DOHH2 (cell line): ENCODE measurements at regions not wholly inside any gene's neighbourhood (a gene's known extent, or its start where the extent isn't known, plus 50 kb on each side); places are given as distances from the start of the nearest gene placed in this dataset.

Source experiments
- H3F3A ChIP-seq: fragments of 200-600 bp; sonication (generic), shearing (Covaris generic); 2 replicates; pipeline ENCODE4 v1.6.0; 2016; ENCODE audit warnings: antibody characterized with exemption, mild to moderate bottlenecking; ENCODE audit not compliant: control insufficient read depth, insufficient read depth
- H3K27ac ChIP-seq: fragments of 200-600 bp; sonication (generic); 2 replicates; pipeline ENCODE4 v1.5.1; 2014; ENCODE audit warnings: low read depth, mild to moderate bottlenecking, low read length, moderate library complexity
- H3K27me3 ChIP-seq: fragments of 200-600 bp; sonication (generic); 2 replicates; pipeline ENCODE4 v1.6.1; 2014; ENCODE audit warnings: mild to moderate bottlenecking, low read length, mixed read lengths; ENCODE audit not compliant: control insufficient read depth
- H3K36me3 ChIP-seq: fragments of 200-600 bp; sonication (generic); 2 replicates; pipeline ENCODE4 v1.6.1; 2014; ENCODE audit warnings: mild to moderate bottlenecking, low read length, moderate library complexity, mixed read lengths; ENCODE audit not compliant: control insufficient read depth
- H3K4me1 ChIP-seq: fragments of 200-600 bp; sonication (generic); 2 replicates; pipeline ENCODE4 v1.6.1; 2014; ENCODE audit warnings: mild to moderate bottlenecking, low read length, mixed read lengths; ENCODE audit not compliant: control insufficient read depth
- H3K4me2 ChIP-seq: fragments of 200-600 bp; sonication (generic); 2 replicates; pipeline ENCODE4 v1.6.0; 2014; ENCODE audit warnings: mild to moderate bottlenecking, low read length, moderate library complexity
- H3K4me3 ChIP-seq: fragments of 200-600 bp; sonication (generic); 2 replicates; pipeline ENCODE4 v1.5.1; 2014; ENCODE audit warnings: mild to moderate bottlenecking, low read length, mixed read lengths
- H3K79me2 ChIP-seq: fragments of 200-600 bp; sonication (generic); 2 replicates; pipeline ENCODE4 v1.6.1; 2014; ENCODE audit warnings: mild to moderate bottlenecking, low read length, mixed read lengths; ENCODE audit not compliant: control insufficient read depth
- H3K9me2 ChIP-seq: fragments of 200-600 bp; sonication (generic); replicated peaks from 2 replicates; pipeline ENCODE4 v1.6.1; 2014; ENCODE audit warnings: mild to moderate bottlenecking, low read length, mixed read lengths; ENCODE audit not compliant: control insufficient read depth
- H3K9me3 ChIP-seq: fragments of 200-600 bp; sonication (generic); 2 replicates; pipeline ENCODE4 v1.6.1; 2014; ENCODE audit warnings: antibody characterized with exemption, low read length, mixed read lengths; ENCODE audit not compliant: control insufficient read depth, insufficient read depth
- H4K20me1 ChIP-seq: fragments of 200-600 bp; sonication (generic); 2 replicates; pipeline ENCODE4 v1.6.0; 2014; ENCODE audit warnings: low read depth, mild to moderate bottlenecking, antibody characterized with exemption, low read length, moderate library complexity; ENCODE audit not compliant: control insufficient read depth, insufficient read depth
- EZH2phosphoT487 ChIP-seq: fragments of 200-600 bp; sonication (generic); IDR thresholded peaks from 2 replicates; pipeline ENCODE4 v1.6.1; 2017; ENCODE audit warnings: borderline replicate concordance, mild to moderate bottlenecking, antibody characterized with exemption, low read length, moderate library complexity, mixed read lengths
- TF ChIP-seq, protein P1 (sequence below): fragments of 200-600 bp; sonication (generic); IDR thresholded peaks from one replicate; pipeline ENCODE4 v1.5.1; 2014; ENCODE audit warnings: antibody characterized with exemption, mild to moderate bottlenecking, low read depth, low read length; ENCODE audit not compliant: poor library complexity, severe bottlenecking

GRCh38 chr6:147621263-147621662 lies 112.8 kb downstream of the SAMD5 start:
- Histone ChIP-seq H3K4me1 (no peaks in the 10 kb centered on the region), H3K4me3 (no peak overlapping the region), H3K27me3 (no peaks in the 10 kb centered on the region), H3K36me3 (no peaks in the 10 kb centered on the region), H3K4me2 (no peak overlapping the region), H4K20me1 (no peaks in the 10 kb centered on the region), H3F3A (no peaks in the 10 kb centered on the region), H3K9me2 (no peaks in the 10 kb centered on the region), H3K79me2 (no peaks in the 10 kb centered on the region), H3K27ac (no peak overlapping the region), H3K9me3 (no peaks in the 10 kb centered on the region)
- TF ChIP-seq, protein P1, sequence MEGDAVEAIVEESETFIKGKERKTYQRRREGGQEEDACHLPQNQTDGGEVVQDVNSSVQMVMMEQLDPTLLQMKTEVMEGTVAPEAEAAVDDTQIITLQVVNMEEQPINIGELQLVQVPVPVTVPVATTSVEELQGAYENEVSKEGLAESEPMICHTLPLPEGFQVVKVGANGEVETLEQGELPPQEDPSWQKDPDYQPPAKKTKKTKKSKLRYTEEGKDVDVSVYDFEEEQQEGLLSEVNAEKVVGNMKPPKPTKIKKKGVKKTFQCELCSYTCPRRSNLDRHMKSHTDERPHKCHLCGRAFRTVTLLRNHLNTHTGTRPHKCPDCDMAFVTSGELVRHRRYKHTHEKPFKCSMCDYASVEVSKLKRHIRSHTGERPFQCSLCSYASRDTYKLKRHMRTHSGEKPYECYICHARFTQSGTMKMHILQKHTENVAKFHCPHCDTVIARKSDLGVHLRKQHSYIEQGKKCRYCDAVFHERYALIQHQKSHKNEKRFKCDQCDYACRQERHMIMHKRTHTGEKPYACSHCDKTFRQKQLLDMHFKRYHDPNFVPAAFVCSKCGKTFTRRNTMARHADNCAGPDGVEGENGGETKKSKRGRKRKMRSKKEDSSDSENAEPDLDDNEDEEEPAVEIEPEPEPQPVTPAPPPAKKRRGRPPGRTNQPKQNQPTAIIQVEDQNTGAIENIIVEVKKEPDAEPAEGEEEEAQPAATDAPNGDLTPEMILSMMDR, result no peak
- TF ChIP-seq EZH2phosphoT487, result no peak

- Histone ChIP-seq H3F3A (no peaks in the 10 kb centered on the region), H3K27me3 (no peaks in the 10 kb centered on the region), H3K4me3 (no peak overlapping the region), H3K27ac (no peak overlapping the region), H4K20me1 (no peaks in the 10 kb centered on the region), H3K4me2 (no peak overlapping the region), H3K4me1 (no peaks in the 10 kb centered on the region), H3K79me2 (no peaks in the 10 kb centered on the region), H3K9me2 (no peaks in the 10 kb centered on the region), H3K9me3 (no peaks in the 10 kb centered on the region), H3K36me3 (no peaks in the 10 kb centered on the region)
- TF ChIP-seq, protein P1, result no peak
- no peak for TF ChIP-seq EZH2phosphoT487
Observed at GRCh38 chr6:147621961-147622360, 113.5 kb downstream of the SAMD5 start.

DNA sequence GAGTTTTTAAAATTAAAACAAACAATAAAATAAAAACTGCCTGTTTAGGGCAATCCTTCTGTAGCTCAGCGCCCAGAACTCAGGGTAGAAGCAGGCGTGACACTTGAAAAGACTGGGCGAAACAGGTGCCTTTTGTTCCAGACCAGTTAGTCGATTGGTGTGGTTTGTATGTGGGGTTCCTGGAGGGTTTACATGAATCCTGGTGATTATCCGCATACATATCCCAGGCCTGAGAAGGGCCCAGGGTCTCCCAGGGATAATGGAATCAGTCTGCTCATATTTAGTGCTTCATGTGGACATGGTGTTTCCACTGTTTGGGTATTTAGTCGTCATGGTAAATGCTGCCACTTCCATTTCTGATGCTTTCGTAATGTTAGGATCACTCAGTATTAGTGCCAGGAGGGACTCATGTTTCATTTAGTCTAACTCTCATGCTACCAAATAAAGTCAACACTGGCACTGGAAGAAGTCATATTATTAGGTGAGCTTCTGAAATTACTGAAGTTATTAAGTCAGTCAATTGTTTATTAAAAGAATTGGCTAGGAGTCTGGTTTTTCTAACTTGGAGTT lies 116.5 kb downstream of the SAMD5 start:
- Histone ChIP-seq H3F3A (no peaks in the 10 kb centered on the region), H3K4me3 (no peak overlapping the region), H3K36me3 (no peaks in the 10 kb centered on the region), H3K27ac (no peak overlapping the region), H3K4me2 (no peak overlapping the region), H3K9me2 (no peaks in the 10 kb centered on the region), H3K9me3 (no peaks in the 10 kb centered on the region), H3K27me3 (no peaks in the 10 kb centered on the region), H4K20me1 (no peaks in the 10 kb centered on the region), H3K4me1 (no peaks in the 10 kb centered on the region), H3K79me2 (no peaks in the 10 kb centered on the region)
- no peak for TF ChIP-seq EZH2phosphoT487
- TF ChIP-seq, protein P1, result no peak
